NCI-H1092 treated with DMSO at 0.1 percent for 48 hours (cell line): ENCODE measurements at regions not wholly inside any gene's neighbourhood (a gene's known extent, or its start where the extent isn't known, plus 50 kb on each side); places are given as distances from the start of the nearest gene placed in this dataset.

Experiments
- DNase-seq: peaks from one replicate; lab custom pipeline; 2025; lab: John Stamatoyannopoulos, UW

DNA sequence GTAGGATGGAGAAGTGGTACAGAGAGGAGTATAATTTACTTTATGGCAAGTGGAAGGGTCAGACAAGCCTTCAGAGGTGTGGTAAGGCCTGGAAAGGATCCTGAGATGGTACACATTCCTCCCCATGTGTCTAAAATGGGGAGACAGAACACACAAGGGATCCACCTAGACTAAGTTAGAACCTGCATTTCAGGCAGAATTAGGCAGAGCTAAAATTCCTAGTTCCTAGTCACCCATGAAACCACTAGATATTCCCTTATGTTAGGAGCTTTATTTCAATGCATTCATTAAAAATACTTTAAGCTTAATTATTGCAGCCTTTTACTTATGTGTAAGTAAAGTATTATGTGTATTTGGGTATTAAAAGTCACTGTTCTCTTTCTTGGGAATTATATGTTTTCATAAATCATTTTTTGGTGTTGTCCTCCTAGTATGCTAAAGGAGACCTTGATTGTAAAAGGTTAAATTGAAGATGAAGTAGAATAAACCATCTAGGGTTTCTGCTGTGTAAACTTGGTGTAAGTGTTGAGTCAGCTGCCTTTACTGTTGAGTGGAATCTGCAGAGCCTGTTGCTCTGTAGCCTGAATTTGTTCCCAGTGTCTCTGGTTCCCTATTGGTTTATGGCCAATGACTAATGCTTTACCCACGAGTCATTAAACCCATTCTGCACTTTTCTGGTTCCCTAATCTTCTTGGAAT is 423.2 kb downstream of the ATP23 start:
- no peak for DNase-seq

GRCh38 chr12:58365087-58365390 is 423.7 kb downstream of the ATP23 start:
- no peak for DNase-seq

DNA sequence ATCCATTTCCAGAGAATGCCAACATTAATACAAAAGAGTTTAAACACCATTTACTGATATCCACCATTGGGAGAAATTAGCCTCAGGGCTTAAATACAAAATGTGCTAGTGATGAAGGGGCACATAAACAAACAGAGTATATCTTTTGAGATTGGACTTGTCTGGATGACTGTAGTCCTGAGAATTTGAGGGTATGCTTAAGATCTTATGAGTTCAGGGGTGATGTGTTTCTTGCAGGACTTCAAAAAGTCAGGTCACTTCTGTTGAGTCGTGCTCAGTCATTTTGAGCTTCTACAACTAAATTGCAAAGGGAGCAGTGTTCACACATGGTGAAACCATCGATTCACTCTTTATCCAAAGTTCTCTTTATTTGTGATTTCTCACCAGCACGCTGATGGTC is 425.7 kb downstream of the ATP23 start:
- no peak for DNase-seq

DNA sequence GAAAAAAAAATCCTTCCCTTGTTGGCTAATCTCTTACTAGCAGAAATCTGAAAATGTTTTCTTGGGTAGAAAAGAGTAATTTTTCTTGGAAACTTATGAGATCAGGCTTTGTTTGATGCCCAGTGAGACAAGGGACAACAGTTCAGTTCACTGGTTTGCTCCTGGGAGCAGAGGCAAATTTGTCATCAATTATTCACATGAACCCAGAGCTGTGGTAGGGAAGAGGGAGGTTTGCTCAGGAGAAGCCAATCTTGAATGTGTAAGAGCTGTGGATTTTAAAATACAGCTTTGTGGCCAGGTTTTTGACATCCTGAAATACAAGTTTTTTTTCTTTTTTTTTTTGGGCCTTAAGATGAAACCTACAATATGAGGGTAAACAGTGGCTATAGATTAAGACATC is 426.6 kb downstream of the ATP23 start:
- no peak for DNase-seq

DNA sequence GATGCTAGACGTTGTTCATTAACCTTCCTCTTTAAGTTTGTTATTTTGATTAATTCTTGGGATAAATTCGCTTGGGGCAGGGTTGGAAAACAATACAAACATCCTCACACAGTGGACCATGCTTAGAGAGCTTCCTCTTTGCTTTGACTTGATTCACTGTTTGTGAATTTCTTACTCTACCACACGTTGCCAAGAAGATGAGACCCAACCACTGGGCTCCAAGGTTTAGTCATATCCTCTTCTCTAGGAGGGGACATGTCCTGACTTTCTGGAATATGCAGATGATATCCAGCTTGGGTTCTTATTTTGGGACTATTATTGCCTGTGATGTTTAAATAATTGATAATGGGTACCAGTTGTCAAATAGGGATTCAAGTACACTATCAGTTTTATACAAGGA is 428.2 kb downstream of the ATP23 start:
- DNase-seq: no peak

GRCh38 chr12:58372298-58372697 is 430.9 kb downstream of the ATP23 start:
- DNase-seq: no peak

- DNase-seq: no peak
These were observed 436.7 kb downstream of the ATP23 start for GRCh38 chr12:58378028-58378427.

- no peak for DNase-seq
These were observed 440.2 kb downstream of the ATP23 start for GRCh38 chr12:58381546-58381945.

GRCh38 chr12:58384196-58384595 is 442.8 kb downstream of the ATP23 start:
- DNase-seq: no peak

DNA sequence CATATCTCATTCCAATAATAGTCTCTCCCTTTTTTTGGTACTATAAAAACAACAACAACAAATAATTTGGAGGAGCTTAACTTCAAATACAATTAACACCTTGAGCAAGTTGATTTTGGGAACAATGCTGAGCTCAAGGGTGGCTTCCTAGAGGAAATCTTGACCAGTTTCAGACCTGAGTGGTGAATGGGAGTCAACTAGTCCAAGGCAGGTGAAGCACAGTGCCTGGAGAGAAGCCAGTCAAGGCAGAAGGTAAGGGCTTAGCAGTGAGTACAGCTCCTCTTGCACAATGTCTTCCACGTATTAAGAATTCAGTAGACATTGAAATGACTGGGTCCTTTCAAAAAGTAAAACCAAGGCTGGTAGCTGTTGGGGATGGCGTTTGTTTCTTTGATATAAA is 444.8 kb downstream of the ATP23 start:
- DNase-seq: no peak

- no peak for DNase-seq
These were observed 445.8 kb downstream of the ATP23 start for GRCh38 chr12:58387199-58387598.

DNA sequence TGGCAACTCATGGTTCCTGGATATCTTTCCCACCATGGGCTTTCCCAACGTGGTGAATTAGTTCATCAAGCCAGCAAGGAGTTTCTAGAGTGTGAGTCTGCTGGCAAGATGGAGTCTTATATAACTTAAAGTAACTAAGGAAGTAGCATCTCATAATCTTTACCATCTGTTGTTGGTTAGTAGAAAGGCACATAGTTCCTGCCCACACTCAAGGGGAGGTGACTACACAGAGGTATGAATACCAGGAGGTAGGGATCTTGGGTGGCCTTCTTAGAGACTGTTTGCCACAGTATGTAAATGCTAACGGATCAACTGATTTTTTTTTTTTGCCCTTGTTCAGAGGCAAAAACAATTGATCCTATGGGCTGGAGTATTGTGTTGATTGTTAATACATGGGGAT is 446.9 kb downstream of the ATP23 start:
- DNase-seq: no peak

DNA sequence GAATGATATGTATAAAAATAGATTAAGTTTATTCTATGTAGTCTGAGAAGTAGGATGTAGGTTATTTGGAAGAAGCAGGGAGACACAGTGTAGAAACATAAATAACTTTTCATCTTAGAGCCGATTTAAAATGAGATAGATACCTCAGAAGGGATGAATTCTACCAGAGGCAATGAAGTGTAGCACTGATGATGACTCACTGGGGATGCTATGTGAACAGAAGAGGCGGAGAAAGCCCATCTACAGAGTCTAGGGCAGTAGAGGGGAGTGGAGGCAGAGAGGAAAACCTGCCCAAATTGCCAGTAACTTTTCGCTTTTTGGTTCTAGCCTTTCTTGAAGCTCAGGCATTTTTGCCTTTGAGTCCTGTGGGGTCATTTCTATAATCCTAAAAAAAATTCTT is 451.8 kb downstream of the ATP23 start:
- DNase-seq: no peak

DNA sequence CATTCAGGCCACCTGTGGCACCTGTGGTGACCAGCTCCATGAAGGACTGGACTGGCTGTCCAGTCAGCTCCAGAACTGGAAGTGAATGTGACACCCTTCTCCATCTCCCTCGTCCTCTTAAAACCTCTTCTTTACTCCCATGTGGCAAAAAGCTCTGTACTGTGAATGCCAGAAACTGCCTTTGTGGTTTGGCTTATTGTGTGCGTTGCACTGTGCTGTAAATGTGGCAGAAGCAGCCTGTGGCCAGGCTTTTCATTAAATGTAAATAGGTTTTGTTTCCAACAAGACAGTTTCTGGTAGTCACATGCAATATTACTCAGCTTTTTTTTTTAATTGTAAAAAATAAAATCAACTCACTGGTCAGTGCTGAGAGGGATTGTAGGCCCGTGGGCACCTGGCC is 453.7 kb downstream of the ATP23 start:
- DNase-seq: no peak

- no peak for DNase-seq
These were observed 454.1 kb downstream of the ATP23 start for GRCh38 chr12:58395470-58395869.

DNA sequence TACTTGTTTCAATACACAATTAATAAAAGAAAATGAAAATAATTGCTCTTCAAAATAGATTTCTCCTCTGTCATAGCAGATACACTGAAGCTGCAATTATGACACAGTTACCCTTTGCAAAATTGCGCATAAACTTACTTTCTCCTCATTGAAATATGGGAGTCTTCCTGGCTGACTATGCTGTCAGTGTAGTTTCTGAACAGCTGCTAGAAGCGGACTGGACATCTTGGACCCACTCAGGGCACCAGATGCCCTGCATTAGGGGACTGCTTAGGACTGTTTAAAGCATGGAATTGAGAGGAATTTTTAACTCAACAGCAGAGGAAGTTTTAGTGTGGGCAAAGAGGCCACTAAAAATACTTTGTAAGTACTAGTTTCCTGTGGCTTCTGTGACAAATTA is 454.9 kb downstream of the ATP23 start:
- no peak for DNase-seq

DNA sequence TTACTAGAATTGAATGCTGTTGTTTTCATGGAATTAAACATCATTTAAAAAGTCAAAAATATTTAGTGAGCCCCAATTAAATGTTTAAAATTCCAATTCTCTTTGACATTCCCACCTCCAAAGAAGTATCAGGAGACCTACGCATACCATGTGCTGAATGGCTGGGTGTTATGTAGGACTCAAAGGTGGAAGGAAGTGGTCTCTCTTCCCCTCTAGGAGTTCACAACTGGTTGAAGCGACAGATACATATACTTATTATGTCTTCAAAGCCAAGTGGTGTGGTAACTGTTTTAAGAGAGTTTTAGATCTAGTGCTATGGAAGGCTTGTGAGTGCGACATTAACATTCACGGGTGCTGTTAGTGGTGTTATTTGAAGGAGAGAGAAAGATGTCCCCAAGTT is 464.0 kb downstream of the ATP23 start:
- no peak for DNase-seq

DNA sequence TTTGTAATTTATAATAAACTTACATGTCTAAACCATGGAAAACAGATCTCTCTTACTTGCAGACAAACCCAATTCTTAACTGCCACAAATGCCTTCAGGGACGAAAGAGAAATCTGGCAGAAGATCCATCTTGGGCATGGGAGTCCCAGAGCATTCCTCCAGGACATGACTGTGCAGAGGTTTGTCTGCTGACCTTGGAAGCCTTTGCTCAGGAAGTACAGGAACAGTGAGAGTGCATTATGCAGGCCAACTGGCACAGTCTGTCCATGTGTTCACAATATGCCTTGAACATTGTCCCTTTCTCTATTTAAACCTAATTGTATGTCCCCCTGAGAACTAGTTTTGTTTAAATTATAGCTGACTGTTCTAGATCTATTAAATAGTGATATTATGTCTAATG is 467.1 kb downstream of the ATP23 start:
- no peak for DNase-seq

DNA sequence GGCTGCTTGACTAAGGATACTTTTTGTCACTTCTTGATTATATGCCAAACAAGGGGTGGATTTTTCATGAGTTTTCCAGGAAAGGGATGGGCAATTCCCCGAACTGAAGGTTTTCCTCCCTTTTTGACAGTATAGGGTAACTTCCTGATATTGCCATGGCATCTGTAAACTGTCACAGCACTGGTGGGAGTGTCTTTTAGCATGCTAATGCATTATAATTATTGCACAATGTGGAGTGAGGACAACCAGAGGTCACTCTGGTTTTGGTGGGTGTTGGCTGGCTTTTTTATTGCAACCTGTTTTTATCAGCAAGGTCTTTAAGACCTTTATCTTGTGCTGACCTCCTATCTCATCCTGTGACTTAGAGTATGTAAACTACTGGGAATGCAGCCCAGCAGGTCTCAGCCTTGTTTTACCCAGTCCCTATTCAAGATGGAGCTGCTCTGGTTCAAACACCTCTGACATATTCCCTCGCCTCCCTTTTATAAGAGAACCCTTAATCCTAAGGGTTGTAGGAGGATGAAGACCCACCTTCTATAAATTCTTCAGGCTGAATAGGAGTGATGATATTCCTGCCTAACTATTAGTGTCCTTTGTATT is 471.2 kb downstream of the ATP23 start:
- DNase-seq: no peak

GRCh38 chr12:58413794-58414193 is 472.4 kb downstream of the ATP23 start:
- no peak for DNase-seq

GRCh38 chr12:58414398-58414871 is 473.1 kb downstream of the ATP23 start:
- no peak for DNase-seq

GRCh38 chr12:58415716-58416115 is 474.3 kb downstream of the ATP23 start:
- no peak for DNase-seq

GRCh38 chr12:58416236-58416635 is 474.9 kb downstream of the ATP23 start:
- no peak for DNase-seq

DNA sequence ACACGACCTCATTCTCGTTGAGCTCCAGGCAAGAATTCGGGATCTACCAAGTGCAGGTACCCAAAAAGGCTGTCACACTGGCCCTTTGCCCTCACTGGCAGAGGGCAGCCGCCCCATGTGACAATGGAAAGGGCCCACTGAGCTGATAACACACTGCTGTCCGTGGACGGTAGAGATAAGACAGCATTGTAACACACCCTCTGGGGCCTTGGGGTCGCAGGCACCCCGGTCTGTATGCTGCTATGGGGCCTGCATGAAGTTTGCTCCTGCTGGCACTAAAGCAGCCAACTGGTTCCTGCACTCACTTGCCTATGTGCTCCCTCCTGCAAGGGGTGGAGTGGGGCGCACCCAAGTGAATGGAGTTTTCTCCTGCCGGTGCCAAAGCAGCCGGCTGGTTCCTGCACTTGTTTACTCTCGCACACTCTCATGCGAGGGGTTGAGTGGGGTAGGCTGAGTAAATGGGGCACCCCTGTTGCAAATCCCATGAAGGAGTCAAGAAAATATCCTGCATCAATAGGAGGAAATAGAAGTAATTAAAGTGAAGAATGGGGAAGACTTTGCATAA is 477.9 kb downstream of the ATP23 start:
- DNase-seq: peak; percentile 18
